Amniotic stem cell (primary cell): ENCODE measurements at regions not wholly inside any gene's neighbourhood (a gene's known extent, or its start where the extent isn't known, plus 50 kb on each side); places are given as distances from the start of the nearest gene placed in this dataset.

ENCODE experiments used
- DNase-seq: peaks from one replicate; lab custom pipeline; 2025; lab: John Stamatoyannopoulos, UW

DNA sequence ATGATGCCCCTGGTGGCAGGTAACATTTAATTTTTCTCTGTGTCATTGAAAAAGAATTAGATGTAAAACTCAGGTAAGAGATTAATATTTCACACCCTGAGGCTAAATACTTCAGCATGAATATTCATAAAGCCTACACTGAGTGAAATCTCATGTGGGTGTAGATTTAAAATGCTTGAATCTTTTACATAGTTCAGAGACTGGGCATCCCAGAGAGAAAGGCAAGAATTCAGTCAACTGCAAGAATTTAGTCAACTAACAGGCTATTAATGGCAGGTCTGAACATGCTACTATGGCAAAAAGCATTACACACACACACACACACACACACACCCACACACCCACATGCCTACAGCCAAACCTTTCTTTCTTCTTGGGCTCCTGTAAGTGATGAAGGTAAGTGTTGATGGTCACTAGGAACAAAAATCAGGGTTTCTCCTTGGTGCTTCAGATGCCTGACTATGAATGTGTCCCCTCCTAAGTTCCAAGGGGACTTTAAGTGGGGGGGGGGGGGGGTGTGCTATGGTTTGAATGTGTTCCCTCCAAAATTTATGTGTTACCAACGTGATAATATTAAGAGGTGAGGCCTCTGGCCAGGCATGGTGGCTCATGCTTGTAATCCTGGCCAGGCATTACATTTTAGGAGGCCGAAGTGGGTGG, 63.7 kb upstream of the PSMD7 start:
- DNase-seq, result no peak

DNA sequence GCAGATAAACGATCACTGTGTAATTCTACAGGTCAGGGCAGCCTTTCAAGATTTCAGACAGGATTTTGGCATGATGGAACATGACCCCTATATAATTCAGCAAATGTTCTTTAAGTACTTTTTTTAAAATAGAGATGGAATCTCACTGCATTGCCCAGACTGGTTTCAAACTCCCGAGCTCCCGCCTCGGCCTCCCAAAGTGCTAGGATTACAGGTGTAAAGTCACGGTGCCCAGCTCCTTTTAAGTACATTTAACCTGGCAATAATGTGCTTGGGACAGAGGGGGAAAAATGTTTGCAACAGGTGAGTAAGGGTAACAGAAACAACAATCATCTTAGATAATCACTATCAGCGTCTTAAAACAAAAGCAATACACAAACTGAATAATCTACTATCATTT, 66.5 kb upstream of the PSMD7 start:
- no peak for DNase-seq

DNA sequence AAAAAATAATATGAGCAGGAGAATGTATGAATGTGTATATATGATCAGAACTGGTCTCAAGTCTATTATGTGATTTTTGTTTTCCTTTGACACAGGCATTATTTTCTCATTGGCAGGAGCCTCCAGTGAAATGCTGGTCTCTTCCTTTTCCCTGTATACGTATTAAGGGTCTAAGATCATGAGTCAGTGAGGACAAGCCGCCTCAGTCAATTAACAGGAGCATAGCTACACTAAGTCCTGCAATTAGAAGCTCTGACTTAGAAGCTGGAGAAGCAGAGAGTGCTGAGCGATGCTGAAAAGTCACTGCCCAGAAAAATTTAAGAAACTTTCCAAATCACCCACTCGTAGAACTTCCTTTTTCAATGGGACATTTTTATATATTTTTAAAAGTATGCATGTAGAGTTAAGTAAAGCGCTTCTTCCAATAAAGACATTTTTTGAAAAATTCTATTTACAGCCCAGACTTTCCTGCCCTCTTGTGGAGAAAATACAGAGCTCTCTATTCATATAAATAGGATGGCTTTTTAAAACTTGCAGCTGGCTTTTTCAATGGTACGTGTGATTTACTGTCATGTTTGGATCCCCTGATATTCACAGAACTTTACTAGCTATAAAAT, 70.2 kb upstream of the PSMD7 start:
- DNase-seq, result no peak

DNA sequence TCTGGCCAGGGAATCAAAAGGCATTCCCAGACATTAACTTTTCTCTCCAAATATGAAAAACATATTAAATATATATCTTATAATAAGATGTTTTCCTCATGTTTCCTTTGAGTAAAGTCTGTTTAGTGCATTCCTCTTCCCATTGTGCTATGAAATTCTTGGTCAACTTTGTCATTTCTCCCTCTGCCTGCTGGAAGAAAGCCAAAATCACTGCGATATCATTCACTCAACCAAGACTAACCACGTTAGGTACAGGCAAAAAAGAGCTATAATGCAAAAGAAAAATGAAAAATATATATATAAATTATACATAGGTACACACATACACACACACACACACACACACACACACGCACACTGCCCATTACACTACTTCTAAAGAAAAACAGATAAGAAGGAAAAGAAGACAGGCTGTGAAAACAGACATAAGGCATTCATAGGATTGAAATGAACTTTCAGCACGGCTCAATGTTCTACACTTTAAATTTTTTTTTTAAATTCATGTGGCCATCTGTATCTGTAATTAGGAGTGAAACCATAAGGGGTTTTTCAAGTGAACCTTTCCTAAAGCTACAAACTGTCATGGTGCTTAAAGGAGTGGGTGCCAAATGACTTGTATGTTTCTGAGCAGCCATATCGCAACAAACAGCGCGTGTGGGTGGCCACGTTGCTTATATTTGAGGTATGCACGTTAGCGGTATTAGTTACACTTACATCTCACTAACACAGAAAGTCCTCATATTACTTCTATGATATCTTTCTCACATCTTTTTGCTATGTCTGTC, 71.6 kb upstream of the PSMD7 start:
- no peak for DNase-seq

DNA sequence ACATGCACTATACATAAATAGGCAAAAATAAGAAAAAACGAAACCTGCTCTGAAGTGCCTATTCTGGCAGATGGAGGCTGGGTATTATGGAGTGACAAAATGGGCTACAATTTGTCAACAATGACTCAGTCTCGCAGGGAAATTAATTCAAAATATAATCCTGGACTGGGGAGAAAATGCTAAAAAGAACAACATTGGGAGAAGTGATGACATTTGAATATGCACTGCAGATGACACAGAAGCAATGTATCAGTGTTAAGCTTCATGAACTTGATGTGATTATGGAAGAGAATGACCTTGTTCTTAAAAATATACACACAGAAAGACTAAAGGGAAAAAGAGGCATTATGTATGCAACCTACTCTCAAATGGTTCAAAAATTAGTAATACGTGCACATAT, 74.8 kb upstream of the PSMD7 start:
- DNase-seq, result no peak

DNA sequence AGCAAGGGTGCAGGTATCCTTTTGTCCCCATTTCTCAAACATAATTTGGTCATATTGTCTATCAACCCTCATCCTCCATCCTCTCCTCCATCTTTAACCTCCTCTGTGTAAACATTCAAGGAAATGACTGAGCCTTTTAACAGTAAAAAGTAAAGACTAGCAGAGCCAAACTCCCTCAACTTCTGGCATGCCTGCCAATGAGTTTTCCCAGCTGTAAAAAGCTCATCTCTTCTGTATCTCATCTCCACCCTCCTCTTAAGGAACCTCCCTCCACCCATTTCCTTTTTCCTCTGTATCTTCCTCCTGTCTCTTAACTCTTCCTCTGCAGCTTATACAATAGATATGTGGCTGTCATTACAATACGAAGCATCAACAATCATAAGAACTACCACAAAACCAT, 76.9 kb upstream of the PSMD7 start:
- DNase-seq, result no peak

DNA sequence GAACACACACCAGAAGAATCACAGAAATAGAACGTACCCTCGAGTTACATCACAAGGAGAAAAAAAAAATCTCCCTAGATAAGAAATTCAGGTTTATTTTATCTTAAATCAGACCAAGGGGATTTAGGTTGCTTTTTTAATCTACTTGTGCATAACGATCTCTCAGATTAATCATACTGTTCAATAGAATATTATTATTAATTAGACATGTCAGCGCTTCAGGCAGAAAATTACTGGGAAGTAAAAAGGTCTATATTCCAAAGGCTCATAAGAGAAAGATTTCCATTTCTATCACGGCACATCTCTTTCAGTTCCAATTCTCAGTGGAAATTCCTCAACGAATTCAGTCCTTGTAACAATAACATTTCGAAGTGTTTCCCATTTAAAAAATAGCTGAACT, 77.7 kb upstream of the PSMD7 start:
- DNase-seq, result no peak

DNA sequence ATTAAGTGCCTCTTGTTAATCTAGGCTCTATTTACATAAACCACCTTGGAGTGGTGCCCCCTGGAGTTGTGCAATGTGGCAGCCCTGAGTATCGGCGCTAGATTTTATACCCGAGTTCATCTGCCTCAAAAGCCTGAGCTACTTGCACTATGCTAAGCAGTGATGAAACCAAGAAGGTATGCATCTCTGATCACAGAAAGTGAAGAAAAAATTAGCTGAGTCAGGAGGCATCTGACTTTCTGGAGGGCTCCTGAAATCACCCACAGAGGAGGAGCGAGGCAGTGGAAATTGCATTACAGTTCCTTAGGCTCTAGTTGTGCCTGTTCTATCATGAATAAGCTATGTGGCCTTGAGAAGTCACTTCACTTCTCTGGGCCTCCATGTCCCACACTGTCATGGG, 80.3 kb upstream of the PSMD7 start:
- no peak for DNase-seq

DNA sequence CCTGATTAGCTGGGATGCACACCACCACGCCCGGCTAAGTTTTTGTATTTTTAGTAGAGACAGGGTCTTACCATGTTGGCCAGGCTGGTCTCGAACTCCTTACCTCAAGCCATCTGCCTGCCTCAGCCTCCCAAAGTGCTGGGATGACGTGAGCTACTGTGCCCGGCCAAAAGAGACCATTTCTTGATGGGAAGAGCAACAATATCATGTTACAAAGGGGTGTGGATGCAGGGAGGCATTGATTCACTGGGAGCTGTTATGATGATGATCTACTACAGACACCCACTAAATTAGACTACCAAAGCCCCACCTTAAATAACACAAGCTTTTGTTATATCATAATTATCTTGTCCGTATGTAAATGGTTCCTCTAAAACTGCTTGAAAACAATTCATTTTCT, 81.4 kb upstream of the PSMD7 start:
- no peak for DNase-seq

DNA sequence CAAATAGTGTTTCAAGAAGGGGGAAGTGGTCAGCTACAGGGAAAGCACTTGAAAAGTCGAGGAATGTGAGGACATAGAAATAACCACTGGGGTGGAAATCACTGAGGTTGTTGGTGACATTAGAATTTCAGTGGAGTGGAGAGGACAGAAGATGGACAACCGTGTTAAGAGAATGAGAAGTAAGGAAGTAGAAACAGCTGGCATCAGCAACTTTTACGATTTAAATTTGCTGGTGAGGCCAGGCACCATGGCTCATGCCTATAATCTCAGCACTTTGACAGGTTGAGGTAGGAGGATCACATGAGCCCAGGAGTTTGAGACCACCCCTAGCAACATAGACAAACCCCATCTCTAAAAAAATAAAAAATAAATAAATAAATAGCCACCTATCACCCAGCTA, 83.2 kb upstream of the PSMD7 start:
- DNase-seq, result no peak

DNA sequence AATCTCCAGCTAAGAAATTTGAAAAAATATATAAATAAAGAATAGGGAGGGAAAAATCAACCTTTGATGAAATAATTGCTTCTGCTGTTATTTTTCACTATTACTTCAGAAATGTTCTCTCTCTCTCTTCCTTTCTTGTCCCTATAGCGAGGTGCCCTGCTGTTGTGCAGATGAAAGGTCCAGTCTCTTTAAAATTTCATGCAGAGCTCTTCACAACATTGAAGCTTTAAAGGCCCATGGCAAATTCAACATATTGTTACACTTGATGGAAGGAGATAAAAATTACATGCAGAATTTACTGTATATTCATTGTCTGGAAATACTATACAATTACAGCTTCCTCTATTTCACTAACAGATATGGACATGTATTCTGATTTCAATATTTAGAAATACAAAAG, 86.4 kb upstream of the PSMD7 start:
- DNase-seq, result no peak

DNA sequence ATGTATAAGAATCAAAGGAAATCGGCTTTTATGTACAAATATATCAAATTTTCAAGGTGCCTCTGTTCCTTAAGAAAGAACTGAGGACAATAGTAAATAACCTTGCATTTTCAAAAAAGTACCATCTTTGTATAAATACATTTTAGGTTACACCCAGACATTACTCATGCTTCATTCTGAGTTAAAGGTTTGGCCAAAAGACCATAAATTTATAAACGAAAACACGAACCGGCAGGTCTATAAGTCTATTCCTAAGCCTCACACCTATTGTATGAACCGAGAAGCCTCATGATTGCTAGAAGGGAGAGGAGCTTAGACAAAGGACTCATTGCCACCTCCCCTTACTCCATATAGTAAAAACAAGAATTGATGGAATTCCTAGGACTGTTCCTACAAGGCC, 94.6 kb upstream of the PSMD7 start:
- no peak for DNase-seq

DNA sequence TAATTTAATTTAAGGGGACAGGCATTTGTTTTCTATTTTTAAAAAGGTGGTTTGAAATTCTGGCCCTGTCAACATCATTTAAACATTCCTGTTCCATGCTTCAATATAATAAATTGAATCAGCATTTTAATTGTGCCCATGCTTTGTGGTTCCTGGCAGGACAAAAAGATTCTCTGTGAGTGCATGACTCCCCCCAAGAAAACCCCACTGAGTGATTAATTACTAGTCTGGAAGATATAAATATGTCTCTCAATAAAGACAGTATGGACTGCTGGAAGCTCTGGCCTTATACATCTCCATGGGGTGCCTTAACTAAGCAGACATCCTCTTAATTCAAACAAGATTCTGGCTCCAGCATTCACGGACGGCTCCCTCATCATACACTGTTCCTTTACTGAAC, 95.0 kb upstream of the PSMD7 start:
- DNase-seq, result no peak

DNA sequence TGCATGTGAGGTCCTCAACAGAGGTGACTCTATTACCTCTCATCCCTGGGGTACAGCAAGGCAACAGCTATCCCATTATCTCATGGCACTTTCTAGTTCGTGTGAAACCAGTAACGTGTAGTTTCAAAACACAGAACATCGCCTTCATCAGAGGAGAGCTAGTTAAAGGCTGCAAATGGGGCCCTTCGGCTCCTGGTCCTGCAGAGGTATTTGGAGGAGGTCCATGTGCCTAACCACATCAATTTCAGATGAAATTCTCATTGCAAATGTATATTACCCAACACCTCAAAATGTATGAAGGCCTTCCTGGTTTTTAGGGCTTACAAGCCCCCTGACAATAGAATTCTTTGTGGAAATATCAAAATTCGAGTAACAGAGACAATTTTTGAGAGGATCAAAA, 95.7 kb upstream of the PSMD7 start:
- no peak for DNase-seq

DNA sequence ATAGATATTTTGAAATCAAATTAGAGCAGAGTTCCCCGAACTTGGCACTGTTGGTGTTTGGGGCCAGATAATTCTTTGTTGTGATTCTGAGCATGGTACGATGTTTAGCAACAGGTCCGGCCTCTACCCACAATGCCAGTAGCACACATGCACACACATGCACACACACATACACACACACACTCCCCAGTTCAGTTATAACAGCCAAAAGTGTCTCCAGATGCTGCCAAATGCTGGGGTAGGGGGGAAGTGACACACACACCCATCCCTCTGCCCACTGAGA, 96.8 kb upstream of the PSMD7 start:
- DNase-seq, result no peak

DNA sequence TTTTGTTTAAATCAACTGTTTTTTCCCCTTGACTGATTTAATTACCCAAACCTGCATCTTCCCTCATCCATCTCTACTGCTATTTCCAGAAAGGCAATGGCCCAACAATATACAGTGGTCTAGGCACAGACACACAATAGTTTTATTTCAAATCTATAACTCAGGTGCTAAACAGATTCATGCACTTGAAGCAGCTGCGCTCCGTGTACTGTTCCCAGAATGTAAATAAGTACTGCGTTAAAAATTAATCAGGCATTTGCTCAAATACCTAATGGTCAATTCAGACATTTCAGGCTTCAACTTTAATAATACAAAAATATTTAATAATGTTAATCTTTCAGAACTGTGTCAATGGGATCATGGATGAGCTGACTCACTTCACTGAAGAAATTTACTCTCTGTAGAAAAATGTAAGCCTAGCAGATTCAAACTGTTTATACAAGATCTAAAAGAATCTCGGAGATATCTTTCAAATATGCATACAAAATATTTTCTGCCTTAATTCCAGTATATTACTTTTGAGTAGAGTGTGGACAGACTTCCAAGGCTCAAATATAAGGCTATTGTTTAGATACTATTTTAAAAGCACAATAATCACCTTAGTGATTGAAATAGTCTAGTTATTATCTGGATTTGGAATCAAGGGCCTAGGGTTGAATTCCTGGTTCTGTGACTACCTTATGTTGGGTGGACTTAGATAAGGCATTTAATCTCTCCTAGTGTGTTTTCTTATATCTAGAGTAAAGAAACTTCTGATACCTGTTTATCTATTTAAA, 97.4 kb upstream of the PSMD7 start:
- DNase-seq, result no peak

DNA sequence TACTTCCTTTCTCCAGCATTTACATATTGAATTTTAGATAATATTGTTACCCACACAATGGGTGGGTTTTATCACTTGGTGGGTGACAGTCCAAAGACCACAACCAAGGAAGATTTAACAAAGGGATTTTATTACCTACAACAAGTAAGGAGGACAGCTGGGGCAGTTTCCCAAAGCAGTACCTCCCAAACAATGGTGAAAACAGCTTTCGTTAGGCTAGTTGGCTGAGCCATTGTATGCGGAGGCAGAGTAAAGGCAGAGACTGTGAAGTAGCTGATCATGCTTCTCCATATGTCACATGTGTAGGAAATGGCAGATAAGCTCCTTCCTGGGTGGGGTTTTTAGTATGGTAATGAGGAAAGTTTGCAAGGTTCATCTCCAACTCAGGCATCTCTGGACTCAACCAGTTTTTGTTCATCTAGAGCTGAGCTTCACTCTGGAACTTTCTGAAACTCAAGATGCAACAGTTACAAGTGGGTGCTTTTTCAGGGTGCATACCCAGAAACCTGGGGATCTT, 104.3 kb upstream of the PSMD7 start:
- no peak for DNase-seq

DNA sequence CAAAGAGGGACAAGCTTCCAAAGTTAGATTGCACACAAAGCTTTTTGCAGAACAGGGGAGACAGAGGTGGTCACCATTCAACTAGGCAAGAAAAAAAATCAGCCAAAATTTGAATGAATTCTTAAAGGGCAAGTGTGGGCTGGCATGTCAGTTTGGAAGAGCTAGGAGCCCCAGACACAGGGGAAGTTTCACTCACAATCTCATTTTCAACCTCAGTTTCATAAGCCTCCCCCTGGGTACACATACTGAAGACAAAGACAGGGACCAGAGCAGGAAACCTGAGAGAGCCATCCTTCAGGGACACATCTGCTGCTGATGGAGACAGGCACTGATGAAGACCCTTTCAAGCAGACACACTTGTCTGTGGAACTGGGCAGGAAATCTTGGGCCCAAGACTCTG, 106.3 kb upstream of the PSMD7 start:
- no peak for DNase-seq

DNA sequence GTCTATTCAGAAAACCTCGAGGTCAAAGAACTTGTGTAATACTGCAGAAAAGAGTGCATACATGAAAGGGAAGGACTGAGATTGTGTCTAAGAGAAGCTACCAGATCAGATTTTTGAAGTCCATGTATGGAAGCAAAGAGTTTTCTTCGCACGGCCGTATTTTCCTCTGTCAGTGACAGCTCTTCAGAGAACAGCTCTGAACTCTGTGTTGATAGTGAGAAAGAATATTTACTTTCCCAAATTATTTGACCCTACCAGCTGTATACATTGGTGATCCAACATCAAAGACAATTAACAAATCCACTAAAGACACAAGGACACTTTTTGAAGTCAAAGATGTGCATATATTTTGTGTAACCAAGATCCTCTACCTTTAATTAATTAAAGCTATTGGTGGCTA, 107.8 kb upstream of the PSMD7 start:
- DNase-seq, result no peak

DNA sequence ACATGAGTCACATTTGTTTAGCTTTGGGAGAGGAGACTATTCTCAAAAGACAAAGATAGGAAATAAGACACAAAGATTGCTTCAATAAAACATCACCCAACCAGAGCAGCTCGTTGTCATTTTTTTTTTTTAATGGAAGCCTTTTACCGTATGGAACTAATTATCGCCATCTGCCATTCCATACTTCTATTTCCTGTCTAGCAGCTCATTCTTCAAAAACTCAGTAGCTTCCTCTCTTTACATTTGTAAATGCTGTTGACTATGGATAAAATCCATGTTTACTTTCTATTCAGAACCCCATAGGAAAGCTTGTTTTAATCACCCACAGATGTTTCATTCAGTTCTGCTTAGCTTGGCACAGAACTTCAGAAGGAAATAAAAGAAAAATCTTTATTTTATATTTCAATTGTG, 110.0 kb upstream of the PSMD7 start:
- DNase-seq, result no peak

DNA sequence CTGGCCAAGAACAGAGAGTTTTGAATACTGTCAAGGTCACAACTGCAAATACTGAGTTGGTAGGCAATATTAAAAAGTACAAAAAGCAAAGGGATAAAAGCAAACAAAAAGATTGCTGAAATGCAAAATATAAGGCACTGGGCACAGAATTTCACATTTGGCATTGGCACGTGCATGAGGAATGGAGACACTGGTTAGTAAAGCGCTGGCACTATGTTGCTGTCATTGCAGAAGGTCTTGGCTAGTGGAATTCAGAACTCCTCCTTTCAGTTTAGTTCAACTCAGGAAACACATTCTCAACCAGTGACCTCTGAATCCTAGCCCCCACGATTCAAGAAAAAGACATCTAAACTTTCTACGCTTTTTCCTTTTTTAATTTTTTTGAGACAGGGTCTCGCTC, 111.8 kb upstream of the PSMD7 start:
- no peak for DNase-seq

DNA sequence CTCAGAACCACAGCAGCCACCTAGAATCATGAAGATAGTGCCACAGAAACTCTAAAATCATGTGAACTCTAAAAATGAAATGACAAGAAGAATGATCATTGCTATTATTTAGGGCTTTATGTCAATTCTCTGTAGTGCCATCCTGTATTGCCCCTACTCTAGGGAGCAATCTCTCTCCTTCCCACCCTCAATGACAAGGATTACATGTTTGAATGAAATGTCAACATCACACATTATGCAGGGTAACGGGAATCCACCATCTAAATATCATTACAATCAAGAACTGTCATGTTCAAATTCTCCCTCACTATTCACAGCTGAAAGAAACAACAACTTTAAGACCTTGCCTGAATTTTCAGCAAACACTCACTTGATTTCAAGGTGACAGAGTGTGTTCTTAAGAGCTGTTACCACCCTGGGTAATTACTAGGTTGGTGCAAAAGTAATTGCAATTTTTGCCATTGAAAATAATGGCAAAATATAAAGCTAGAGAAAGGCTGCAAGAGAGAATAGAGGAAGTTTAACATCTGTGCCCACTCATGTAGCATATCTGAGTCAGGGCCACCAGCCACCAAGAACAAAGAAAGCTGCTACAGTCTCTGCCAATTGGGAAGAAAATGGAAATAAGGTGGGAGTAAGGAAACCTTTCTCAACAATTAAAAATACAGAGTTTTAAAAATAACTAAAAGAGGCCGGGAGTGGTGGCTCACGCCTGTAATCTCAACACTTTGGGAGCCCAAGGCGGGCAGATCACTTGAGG, 112.8 kb upstream of the PSMD7 start:
- no peak for DNase-seq
